ENCODE measurements at regions not wholly inside any gene's neighbourhood (a gene's known extent, or its start where the extent isn't known, plus 50 kb on each side); places are given as distances from the start of the nearest gene placed in this dataset.

DNA sequence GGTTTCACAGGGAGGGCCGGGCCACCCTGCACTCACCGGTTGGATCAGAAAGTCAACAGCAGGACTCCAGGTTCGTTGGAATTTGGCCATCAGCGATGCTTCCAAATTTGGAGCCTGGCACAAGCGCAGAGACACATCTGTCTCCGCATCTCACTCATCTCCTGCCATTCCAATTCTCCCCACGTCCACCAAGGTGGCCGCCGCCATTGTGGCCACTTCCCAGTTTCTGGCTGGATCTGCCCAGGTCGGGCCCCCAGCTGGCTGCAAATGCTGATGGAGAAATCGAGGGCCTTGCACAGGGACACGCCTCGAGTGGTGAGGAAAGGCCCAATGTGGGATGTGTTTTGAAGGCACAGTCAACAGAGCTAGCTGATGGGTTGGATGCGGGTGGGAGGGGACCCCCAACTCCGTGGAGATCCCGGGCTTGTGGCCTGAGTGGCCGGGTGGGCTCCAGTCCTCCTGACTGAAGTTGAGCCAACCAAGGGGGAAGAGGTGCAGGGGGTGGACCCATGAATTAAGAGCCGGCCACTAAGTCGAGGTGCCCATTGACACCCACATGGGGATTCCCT lies 102.7 kb downstream of the CRYAA start:
- DNase-seq, result no peak

DNA sequence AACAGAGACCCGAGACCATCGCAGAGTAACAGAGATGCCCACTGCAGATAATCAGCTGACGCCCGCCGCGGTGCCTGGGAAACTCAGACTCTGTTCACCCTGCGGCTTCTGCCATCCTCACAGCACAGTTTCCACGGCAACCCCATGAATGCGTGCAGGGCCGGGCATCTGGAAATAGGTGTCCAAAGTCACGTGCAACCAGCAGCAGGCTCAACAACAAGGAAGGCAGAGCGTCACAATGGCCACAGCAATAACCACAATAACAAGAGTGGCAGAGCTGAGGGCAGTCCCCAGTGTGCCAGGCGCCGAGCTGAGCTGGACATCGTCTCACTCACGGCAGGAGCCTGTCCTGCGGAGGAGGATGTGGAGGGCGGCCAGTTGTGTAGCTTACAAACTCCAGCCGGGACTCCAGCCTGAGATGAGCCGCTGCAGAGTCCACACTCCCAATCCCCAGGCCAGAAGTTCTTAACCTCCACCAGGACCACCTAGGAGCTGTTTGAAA lies 102.0 kb downstream of the CRYAA start:
- no peak for DNase-seq

DNA sequence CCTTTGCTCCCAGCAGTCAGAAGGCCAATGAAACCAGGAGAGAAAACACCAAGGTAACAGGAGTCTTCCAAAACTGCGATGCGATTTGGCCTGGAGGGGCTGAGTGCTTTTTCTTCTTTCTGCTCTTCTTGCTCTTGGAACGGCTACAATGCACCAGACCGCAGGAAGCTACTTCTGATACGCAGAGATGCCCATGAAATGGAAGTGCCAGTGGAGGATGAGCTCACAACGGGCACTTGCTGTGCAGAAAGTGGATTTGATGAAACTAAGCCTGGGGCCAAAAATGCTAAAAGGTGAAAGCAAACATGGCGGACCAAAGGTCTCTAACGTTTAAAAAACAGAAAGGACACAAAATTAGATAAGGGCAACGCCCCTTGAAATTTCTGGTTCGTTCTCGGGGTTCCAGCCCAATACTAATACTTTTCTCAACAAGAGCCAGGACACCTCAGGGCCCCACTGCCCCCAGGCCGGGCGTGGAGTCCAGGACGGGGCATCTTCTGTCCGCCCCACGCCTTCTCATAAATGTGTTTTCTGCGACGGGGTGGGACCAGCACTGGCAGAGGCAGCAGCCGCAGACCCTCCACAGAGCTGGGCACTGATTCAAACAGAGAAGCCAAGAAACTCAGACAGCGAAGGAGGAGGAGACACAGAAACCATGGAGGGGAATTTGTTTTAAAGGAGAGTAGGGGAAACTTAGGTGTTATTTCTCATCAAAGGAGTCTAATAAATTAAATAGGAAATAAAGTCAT lies 101.3 kb downstream of the CRYAA start:
- no peak for DNase-seq

GRCh38 chr21:43269440-43269839 lies 100.6 kb downstream of the CRYAA start:
- DNase-seq, result no peak

GRCh38 chr21:43268804-43269186 lies 100.0 kb downstream of the CRYAA start:
- no peak for DNase-seq

DNA sequence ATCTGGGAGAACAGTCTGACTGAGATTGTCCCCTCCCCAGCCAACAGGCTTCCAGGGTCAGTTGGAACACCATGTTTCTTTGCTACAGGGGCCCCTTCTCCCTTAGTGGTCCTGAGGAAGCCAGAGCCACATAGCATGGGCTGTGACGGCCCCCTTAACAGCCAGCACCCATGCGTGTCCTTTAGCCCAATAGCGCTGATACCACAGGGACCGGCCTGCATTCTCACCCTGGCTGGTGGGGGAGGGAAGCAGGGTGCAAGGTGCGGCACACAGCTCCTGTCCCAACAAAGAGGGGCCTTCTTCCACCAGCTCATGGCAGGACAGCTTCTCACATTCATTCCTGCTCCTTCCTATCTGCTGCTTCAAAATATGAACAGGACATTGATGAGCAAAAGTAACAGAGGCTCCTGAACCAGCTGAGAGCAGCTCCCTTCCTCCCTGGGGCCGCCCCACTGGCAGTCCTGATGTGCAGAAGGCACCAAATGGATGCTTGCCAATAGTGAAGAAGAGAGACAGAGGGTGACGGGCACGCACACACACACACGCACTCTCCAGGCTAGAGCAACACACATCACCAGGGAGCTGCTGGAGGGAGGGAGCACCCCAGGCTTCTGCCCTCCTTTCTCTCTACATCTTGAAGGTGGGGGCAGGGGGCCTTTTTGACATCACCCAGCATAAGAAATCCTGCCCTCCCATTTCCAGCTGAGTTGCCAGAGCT lies 99.4 kb downstream of the CRYAA start:
- DNase-seq, result no peak

DNA sequence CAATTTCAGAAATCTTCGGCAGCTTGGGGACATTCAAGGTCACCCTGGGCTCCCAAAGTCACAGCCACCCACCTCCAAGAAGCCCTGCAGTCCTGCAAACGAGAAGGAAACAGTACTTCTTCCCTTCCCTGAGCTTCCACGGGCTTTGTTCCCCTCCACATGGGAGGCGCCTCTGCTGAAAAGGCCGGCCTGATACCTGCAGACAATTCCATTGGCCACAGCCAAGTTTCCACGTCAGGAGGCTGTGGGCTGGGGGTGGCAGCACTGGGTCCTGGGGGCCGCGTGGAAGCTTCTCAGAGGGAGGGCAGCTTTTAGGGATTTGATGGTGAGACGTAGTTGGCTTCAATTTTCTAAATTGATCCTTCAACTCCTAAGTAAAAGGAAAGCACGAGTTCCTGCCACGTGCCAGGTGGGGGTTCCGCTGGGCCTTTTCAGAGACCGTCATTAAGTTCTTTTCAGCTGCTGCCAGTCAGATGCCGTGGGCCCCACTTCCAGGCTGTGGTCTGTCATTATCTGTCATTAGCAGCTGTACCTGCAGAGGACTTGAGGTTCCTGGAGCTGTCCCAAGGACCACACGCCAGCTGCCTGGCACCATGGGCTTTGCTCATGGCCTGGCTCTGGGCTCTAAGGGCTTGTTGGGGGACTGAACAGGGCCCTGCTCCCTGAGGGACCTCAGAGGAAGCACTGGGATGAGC lies 98.7 kb downstream of the CRYAA start:
- no peak for DNase-seq

DNA sequence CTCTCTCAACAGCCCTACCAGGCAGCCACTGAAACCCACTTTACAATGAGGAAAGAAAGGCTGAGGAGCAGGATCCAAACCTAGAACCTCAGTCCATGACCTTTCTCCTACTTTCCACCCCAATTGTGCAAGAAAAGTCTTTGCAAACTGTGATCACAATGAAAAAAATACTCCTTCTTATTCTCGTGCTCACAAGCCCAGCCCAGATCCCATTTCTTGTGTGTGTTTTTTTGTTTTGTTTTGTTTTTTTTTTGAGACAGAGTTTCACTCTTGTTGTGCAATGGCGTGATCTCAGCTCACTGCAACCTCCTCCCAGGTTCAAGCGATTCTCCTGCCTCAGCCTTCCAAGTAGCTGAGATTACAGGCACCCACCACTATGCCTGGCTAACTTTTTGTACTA lies 97.7 kb downstream of the CRYAA start:
- DNase-seq, result no peak

DNA sequence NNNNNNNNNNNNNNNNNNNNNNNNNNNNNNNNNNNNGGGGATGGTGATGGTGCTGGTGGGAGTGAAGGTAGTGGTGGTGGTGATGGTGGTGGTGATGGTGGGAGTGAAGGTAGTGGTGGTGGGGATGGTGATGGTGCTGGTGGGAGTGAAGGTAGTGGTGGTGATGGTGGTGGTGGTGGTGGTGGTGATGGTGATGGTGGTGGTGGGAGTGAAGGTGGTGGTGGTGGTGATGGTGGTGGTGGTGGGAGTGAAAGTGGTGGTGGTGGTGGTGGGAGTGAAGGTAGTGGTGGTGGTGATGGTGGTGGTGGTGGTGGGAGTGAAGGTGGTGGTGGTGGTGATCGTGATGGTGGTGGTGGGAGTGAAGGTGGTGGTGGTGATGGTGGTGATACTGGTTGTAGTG lies 93.6 kb downstream of the CRYAA start:
- no peak for DNase-seq

Data from bone marrow (tissue), 2 donors.